ENCODE measurements at regions not wholly inside any gene's neighbourhood (a gene's known extent, or its start where the extent isn't known, plus 50 kb on each side); places are given as distances from the start of the nearest gene placed in this dataset.

DNA sequence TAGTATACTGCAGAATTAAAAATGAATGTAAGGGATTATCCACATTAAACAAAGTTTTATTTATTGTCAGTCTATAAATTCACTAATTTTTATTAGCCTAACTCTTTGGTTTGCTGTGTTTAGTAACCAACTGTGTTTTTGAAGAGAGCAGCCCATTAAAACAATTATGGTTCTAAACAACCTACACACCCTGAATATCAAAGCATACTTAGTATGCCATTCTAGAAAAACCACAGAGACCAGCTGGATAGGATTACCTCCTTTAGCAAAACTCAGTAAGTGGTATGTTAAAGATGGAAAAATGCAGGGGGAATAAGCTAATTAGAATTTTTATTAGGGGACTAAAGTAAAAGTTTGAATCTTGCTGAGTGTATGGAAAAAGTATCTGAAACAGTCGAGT lies 1981.7 kb upstream of the NUDT12 start:
- DNase-seq (ENCODE audit: low read depth in 2 of 3, low spot score in 2 of 3): no peak

DNA sequence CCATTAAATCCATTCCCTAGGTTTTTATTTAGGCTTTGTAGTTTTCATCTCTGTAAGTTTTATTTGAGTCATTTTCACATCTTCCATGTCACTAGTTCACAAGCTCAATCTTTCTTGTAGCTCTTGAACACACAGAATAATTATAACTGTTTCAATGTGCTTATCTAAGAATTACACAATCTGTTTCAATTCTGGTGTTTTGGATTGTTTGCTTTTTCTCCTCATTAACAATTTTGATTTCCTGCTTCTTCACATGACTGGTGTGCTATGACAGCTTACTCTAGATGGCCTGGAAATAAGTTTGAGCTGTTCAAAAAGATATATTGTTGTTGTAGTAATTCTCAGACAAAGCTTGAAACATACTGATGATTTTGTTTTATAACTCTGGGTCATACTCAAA lies 1974.1 kb upstream of the NUDT12 start:
- DNase-seq (ENCODE audit: low read depth in 2 of 3, low spot score in 2 of 3): no peak

DNA sequence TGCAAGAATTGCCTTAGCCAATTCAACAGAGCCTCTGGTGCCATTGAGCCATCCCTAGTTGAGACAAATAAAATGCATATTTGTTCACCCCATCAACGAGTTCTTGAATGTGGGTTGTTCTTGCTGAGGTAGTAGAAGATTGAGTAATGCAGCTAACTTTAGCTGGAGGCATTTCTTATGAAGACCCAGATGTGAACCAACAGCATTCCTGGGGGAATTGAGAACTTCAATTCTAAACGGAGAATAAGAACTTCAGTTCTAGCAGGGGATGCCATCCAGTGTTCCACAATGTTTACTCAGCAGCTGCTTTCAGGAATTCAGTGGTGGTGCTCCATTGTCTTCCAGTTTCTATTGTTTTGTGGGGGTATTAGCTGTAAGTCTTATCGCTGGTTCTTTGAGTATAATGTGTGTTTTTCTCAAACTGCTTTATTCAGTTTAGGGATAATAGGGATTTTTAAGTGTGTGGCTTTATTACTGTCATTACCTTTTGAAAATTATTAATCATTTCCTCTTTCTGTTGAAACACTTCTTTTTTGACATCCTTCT lies 1968.2 kb upstream of the NUDT12 start:
- no peak for DNase-seq (ENCODE audit: low read depth in 2 of 3, low spot score in 2 of 3)

DNA sequence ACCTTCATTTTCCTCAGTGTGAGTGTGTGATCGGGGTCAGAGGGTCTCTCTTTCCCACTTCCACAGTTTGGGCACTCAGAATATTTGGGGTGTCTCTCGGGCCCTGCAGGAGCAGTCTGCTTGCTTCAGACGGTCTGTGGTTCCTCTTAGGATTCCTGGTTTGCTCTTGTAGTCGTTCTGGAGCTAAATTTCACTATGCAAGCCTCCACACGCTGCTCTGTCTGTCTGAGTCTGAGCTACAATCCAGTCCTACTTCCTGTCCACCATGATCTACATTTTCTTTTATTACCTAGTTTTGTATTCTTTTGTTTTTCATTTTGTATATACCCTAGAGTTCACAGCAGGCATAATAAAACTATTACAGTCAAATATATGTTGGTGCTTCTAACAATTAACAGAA lies 1967.3 kb upstream of the NUDT12 start:
- no peak for DNase-seq (ENCODE audit: low read depth in 2 of 3, low spot score in 2 of 3)

DNA sequence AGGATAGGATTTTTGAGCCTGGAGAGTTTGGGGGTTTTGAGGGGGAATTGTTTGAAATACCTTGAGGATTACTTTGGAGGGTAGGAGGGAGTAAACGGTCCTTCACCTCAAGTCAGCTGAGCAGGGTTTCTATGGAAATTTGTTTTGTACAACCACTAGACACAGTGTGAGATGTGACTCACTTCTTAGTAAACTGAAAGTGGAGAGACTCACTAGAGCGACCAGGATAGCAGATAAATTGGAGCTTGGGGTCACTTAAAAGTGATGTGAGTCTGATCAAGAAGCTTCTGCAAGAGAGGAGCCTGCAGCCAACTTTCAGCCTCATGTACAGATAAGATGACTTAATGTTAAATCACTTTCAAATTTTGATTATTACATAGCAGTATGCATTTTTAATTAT lies 1945.9 kb upstream of the NUDT12 start:
- no peak for DNase-seq (ENCODE audit: low read depth in 2 of 3, low spot score in 2 of 3)

DNA sequence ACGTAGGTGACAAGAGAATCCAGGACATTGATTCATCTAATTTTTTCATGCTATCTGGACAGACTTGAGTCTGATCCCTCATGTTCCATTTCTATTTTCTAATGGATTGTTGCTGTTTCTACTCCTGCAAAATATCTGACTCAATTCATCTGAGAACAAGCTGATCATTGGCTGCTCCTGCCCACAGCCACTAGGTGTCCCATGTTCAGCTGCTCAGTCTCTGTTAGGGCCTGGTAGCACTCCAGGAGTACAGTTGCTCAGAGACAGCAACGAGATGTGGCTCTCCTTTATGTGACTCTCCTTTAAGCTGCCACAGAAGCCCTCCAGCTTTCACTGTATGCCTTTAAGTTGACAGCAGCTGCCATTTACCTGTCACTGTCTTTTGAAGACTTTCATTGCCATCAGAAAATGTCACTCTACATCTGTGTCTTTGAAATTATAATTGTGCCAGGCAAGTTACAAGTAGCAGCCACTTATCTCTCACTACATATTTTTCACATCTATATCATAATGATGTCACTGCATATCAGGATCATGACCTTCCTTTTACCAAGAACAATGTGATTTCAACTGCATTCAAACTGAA lies 1944.2 kb upstream of the NUDT12 start:
- no peak for DNase-seq (ENCODE audit: low read depth in 2 of 3, low spot score in 2 of 3)

DNA sequence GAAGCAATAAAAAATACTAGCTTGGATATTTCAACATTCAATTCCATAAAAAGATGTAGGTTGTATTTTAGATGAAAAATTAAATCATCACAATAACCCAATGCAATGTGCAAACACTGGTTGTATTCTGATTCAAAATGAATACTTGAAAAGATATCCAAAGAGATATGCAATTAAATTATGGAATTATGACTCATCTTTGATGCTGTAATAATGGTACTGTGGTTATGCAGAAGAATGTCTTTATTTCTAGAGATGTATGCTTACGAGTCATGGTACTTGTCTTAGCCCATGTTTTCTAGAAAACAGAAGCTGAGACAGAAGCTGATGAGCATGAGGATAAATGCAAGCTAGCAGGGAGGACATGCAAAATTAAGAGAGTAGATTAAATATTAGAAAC lies 1941.4 kb upstream of the NUDT12 start:
- DNase-seq (ENCODE audit: low read depth in 2 of 3, low spot score in 2 of 3): no peak

DNA sequence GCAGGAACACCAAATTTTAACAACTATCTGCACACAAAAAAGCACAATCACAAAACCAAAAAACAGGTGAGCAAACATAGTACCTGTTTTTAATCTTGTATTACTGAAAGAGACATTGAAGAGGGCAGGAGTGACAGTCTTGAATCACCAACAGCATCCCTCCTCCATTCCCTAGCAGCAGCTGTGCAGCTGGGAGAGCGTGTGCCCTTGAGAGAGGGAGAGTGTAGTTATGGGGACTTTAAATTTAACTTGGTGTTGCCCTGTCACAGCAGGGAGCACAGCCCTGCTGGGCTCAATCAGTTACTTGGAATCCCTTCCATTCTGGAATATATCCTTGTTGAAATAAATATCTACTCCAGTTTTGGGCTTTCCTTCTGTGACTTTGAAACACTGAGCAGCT lies 1938.7 kb upstream of the NUDT12 start:
- no peak for DNase-seq (ENCODE audit: low read depth in 2 of 3, low spot score in 2 of 3)

DNA sequence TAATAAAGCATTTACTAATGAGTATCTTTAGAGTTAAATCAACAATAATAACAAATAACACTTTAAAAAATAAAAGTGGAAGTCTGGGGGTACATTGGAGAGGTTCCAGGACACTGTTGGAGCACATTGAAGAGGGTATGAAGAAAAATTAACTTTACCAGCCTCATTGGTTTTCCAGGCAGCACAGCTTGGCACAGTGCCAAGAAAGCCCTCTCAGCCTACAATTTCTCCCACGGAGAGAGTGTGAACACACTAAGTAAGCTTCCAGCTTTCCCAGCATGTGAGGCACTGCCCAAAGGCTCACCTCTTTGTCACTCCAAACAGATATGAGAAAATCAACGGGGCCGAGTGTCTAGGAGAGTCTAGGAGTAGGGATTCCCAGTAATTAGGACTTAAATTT lies 1912.8 kb upstream of the NUDT12 start:
- DNase-seq (ENCODE audit: low read depth in 2 of 3, low spot score in 2 of 3): no peak

DNA sequence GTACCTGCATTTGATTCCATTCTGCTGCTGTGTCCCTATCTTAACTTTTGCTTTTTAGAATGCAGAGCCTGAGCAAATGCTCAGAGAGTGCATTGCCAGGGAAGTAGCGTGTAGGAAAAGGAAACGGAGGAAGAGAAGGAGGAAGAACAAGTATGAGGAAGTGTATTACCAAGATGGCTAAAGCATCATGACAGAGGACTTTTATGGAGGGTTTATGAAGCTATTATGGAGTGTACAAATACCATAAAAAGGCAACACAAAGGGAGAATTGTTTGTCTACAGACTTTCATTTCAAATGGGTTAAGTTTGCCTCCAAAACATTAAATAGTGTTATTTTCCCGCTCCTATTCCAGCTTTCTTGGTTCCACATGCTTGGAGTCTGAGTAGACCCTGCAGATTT lies 1899.8 kb upstream of the NUDT12 start:
- DNase-seq (ENCODE audit: low read depth in 2 of 3, low spot score in 2 of 3): no peak

DNA sequence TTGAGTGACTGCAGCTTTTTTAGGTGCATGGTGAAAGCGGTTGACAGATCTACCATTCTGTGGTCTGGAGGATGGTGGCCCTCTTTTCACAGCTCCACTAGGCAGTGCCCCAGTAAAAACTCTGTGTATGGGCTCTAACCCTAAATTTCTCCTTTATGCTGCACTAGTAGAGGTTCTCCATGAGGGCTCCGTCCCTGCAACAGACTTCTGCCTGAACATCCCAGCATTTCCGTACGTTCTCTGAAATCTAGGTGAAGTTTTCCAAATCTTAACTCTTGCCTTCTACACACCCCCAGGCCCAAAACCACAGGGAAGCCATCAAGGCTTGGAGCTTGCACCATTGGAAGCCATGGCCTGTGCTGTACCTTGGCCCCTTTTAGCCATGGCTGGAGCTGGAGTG lies 1898.1 kb upstream of the NUDT12 start:
- DNase-seq (ENCODE audit: low read depth in 2 of 3, low spot score in 2 of 3): no peak

DNA sequence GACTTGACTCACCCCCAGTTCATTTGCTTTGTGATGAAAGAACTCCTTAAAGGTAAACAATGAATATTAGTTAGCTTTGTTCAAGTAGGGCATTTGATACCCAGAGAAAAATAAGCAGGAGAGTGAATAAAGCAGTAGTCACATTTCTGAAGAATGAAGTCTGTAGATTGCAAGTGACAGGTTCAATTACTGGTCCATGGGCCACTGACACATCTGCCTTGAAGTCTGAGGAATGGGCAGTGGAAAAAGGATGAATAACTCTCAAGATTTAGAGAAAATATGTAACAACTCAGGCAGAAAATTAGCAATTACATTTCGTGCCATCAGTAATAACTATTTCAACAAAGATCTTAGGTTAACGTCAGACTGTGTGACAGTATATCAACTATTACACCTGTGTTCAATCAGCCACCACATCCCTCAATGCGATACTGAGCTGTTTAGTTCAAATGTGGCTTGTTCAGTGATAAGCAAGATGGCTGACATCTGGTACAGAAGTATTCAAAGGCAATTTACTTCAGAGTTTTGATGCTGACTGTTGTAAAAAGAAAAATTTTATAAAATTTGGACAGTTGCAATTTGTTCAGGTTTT lies 1890.7 kb upstream of the NUDT12 start:
- DNase-seq (ENCODE audit: low read depth in 2 of 3, low spot score in 2 of 3): no peak

DNA sequence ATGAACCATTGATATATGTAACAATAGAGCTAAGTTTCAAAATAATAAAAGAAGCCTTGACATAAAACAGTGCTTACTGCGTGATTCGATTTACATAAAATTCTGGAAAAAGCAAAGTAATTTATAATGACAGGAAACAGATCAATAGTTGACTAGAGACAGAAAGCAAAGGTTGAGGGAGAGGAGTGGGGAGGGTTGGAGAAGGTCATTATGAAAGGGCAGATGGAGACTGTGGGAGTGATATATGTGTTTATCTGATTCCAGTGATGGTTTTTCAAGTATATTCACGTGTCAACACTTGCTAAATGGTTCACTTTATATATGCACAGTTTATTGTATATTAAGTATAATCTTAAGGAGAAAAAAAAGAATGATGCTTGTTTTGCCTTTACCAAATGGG lies 1885.7 kb upstream of the NUDT12 start:
- no peak for DNase-seq (ENCODE audit: low read depth in 2 of 3, low spot score in 2 of 3)

DNA sequence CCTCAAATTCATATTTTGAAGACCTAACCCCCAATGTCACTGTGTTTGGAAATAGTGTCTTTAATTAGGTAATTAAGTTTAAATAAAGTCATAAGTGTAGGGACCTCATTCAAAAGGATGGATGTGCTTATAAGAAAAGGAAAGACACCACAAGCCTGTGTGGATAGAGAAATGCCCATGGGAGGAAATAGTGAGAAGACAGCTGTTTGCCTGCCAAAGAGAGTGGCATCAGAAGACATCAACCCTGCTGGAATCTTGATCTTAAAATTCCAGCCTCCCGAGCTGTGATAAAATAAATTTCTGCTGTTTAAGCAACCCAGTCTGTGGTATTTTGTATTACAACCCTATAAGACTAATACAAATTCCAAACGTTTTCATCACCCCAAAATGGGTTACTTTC lies 1867.9 kb upstream of the NUDT12 start:
- no peak for DNase-seq (ENCODE audit: low read depth in 2 of 3, low spot score in 2 of 3)

DNA sequence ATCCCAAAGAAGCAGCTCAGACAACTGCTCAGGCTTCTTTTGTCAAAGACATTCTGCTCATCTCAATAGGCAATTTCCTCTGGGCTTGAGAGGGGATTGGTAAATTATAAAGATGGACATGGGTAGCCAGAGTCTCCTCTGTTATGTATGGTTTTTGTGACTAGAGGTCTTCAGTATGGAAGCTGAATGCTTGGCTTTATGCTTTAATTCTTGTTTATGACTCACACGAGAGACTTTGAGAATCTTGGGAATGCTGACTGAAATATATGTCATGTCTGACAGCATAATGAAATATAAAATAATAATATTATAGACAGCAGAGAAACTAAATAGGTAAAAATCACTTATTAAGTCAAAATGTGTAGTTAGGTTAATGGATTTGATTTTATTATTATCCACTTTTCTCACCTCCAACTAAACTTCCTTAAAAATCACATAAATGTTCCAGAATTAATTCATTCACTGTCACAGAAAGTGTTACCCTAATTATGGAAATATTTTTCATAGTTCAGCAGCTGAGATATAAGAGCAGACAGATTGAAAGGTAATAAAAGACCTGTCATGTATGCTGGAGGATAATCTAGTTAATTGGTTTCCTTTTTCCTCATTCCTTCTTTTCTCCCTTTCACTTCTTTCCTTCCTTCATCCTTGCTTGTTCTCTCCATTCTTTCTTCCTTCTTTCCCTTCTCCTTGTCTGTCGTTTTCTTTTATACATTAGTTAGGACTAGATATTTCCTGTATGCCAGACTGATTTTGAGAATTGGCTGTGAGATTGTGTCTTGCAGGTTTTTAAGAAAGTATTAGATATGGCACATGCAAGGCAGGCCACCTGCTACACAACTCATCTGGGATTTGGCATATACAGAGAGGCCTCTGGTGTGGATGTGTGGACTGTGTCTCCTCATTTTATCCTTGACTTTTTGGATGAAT lies 1866.1 kb upstream of the NUDT12 start:
- DNase-seq (ENCODE audit: low read depth in 2 of 3, low spot score in 2 of 3): no peak

DNA sequence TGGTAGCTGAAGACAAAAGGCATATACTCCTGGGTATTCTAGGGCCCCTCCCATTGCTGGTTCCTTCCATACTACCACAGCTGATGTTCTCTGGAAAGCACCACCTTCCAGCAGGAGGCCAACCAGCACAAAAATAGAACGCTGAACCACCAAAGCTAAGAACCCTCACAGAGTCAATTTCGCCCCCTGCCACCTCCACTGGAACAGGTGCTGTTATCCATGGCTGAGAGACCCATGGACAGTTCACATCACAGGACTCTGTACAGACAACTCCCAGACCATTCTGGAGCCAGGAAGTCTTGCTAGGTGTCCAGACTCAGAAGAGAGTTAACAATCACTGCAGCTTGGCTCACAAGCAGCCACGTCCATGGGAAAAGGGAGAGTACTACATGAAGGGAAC lies 1851.5 kb upstream of the NUDT12 start:
- DNase-seq (ENCODE audit: low read depth in 2 of 3, low spot score in 2 of 3): no peak

DNA sequence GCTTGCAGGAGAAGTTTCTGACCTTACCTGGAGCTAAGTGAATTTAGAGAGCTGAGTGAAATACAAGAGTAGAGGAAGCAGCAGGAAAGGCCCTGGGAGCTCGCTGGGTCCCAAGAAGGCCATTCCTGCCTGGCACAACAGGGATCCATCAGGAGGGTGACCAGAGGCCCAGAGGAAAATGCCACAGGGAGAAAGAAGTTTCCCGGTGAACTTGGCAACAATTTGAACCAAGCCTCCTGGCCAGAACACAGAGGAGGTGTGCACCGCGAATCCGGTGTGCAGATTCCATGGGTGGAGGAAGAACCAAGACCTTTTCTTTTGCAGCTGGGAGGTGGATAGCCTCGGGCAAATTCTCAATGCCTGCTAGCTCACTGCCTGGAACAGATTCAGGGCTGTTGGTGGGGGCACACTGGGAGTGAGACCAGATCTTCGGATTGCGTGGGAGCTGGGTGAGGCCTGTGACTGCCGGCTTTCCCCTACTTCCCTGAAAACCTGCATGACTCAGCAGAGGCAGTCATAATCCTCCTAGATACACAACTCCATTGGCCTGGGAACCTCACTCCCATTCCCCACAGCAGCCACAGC lies 1850.9 kb upstream of the NUDT12 start:
- DNase-seq (ENCODE audit: low read depth in 2 of 3, low spot score in 2 of 3): no peak

DNA sequence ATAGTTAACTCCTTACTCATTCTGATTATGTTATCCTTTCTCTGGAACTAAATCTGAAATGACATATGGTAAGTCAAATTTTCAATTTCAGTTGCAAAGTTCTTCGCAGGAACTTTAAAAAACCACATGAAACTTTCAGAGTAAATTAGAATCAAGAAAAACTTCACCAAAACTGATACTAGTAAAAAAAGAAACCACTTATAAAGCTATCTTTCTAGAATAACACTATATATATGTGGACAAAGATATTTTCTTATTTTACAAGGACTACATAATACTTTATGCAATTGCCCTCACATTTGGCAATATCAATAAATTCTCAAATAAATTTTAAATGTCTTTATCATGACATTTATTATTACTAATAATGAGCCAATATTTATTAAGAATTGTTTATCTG lies 1847.1 kb upstream of the NUDT12 start:
- DNase-seq (ENCODE audit: low read depth in 2 of 3, low spot score in 2 of 3): no peak

DNA sequence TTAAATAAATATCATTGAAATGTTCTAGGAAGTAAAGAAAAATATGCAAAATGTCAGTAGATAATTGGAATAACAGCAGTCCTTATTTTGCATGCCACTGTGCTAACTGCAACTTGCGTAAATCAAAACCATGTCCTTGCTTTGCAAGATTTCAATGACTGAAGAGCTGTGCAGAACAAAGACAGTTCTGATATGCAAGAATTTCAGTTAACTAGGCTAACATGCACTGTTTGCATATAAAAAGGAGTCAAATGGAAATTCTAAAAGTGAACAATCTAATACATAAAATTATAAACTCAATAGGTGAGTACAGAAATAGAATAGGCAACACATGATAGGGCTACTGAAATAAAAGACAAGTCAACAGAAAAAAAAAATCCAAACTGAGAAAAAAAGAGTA lies 1844.6 kb upstream of the NUDT12 start:
- DNase-seq (ENCODE audit: low read depth in 2 of 3, low spot score in 2 of 3): no peak

DNA sequence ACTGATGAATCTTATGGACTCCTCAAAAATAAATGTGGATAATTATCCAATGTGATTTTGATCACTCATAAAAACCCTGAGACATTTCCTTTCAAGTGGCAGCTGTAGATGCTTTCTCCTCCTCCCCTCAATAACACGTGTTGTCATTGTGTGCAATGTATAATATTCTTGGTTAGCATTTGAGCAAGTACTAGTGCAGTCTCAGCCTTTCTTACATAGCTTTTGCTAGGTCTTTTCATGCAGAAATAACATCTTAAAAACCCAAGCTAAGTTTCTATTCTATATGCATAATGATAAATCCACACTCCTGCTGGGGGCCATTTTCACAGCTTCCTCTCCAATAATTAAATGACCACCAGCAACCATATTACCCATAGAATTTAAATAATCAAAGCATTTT lies 1835.2 kb upstream of the NUDT12 start:
- DNase-seq (ENCODE audit: low read depth in 2 of 3, low spot score in 2 of 3): no peak

DNA sequence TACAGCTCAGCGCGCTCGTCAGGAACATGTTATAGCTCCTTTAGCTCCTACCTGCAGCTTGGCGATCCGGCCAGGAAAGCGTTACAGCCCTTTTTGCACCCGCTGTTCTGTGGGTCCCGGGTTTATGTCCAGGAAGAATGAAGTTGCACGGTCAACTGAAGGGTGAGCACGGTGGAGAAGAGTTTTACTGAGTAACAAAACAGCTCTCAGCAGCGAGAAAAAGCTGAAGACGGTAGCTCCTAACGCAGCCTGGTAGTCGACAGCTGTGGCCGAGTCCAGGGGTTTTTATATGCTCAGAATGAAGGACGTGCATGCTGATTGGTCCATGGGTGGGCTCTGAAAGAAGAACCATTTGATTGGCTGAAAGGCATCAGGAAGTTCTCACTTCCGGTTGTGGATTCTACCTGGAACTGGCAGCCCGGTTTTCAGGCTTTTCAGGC lies 1830.1 kb upstream of the NUDT12 start:
- DNase-seq (ENCODE audit: low read depth in 2 of 3, low spot score in 2 of 3): no peak
